Bone marrow (tissue), 2 donors: ENCODE measurements at regions not wholly inside any gene's neighbourhood (a gene's known extent, or its start where the extent isn't known, plus 50 kb on each side); places are given as distances from the start of the nearest gene placed in this dataset.

Source experiments
- DNase-seq, 2 donors: peaks; one replicate each; lab custom pipeline; 2025; lab: John Stamatoyannopoulos, UW

DNA sequence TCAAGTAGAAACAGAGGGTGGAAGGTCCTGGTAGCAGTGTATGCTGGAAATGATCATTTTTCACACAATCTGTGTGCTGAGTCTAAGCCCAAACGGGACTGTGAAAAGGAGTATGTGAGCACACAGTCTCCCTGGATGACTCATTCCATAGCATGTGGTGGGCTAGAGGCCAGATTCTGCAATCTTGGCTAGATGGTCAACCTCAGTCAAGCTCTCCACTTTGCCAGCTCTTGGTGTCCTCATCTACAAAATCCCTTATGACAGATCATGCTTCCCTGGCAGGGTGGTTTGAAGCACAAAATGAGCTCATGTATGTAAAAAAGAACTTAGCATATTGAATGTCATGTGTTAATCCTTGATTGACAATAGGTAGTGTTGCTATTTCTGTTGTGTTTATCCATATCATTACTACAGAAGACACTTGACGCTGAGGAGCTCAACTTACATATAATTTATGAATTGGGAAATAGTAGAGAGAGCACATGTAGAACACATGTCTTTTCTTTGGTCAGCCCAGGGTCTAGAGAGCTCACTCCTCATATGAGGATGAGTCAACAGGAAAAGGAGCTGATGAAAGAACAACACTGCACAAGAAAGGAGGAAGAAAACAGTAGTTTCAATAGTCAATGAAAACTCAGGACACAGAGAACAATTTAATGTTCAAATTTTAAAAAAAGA lies 517.5 kb downstream of the BCL11B start:
- DNase-seq = no peak

DNA sequence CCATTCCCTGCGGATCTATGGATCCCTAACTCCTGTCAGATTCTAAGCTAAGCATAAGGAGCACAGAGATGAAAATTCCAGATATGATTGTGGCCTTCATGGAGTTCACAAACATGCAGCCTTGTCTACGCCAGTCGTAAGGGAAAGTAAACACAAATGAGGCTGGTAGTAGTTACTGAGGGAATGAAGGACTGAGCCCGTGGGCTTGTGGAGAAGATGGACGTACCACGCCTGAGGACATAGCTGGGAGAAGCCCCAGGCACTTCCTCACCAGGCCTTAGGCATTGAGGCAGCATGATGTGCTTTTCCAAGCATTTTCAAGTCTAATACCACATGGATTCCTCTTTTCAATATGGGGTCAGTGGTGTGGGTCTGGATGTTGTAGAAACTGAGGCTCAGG lies 515.2 kb downstream of the BCL11B start:
- DNase-seq = no peak

DNA sequence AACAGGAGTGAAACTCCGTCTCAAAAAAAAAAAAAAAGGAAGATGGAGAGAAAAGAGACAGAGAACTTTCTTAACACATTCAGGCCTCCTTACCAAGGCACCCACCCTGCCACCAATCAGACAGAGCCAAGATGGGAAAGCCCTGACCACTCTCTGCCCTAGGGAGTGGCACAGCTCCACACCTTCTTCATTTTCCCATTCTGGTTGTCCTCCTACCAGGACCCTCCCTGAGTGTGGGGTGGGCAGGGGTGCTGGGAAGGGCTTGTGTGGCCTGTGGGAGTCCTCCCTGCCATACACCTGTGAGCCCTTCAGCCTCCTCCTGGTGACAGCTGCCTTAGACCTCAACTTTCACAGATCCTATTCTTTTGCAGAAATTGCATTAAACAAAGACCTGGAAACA lies 513.6 kb downstream of the BCL11B start:
- no peak for DNase-seq

DNA sequence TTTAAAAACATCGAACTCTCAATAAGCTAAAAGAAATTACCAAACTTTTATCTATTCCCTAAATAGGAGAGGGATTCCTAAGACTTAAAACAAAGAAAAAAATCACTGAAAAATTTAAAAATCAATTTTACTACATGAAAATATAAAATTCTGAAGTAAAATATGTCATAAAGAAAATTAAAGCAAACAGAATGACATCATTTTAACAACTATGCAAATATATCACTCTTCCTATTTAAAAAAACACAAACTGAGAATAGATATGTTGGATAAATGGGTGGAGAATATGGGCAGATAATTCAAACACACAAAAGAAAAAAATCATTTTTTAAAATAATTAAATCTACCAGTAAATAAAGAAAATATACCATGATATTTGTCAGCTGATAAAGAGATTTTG lies 510.0 kb downstream of the BCL11B start:
- DNase-seq = no peak

DNA sequence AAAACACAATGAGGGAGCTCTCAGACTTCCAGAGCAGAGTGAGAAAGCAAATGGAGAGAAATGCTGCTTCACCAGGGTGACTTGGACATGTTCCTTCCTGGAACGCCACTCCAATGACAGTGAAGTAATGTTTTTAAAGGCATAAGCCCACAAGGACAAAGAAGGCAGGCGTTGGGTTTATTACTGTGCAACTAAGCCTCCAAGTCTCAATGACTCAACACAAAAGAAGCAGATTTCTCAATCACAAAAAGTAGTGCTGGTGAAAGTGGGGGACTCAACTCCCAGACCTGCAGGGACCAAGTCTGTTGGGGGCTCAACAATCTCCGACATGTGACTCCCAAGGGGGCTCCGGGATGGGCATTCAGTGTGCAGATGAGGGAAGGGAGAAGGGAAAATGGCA lies 505.2 kb downstream of the BCL11B start:
- no peak for DNase-seq

DNA sequence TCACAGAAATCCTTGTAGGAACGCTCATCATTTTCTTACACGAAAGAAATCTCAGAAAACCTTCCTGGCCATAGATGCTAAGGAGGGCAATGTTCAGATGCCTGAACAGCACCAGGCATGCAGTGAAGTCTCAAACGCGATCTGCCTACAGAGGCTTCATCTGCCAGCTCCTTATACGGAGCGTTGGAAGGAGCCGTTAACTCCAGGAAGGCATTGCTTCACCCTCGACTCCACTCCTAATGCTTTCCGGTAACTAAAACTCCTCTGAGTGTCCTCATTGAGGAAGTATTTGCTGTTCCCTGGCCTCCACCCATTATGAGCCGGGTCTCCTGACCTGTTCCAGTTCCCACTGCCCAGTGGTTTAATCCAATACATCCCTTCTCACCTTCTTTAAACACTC lies 502.7 kb downstream of the BCL11B start:
- no peak for DNase-seq

DNA sequence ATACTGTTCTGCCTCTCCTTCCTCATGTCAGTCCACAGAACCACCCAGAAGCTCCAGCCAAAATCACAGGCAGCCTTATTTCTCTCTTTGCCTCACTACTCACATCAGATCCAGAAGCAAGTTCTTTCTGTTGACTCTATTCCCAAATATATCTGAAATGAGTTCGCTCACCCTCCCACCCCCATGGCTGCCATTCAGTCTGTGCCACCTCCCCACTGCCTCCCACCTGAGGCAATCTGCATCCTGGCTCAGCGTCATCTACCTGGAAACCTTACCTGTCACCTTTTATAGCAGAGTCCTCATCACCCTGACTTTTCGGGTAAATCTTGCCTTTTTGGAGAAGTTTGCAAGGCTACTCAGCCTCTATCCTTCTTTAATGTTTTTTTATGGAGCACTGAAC lies 501.8 kb downstream of the BCL11B start:
- DNase-seq = no peak

DNA sequence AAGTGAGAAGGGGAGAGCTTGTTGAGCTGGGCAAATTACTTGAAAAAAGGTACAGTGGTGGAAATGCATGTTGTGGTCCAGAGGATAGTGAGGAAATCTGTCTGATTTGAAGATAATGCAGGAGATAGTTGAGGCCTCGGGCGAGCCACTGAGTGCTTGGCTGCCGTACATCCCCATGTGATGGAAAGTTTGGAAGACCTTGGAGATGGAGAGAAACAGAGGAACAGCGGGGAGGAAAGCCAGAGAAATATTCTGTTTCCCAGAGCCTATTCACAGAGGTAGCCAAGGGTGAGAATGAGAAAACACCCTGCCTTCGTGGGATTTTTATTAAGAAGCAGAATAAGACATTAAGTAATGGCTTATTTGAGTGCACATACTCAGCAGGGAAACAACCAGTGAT lies 498.2 kb downstream of the BCL11B start:
- DNase-seq = no peak

DNA sequence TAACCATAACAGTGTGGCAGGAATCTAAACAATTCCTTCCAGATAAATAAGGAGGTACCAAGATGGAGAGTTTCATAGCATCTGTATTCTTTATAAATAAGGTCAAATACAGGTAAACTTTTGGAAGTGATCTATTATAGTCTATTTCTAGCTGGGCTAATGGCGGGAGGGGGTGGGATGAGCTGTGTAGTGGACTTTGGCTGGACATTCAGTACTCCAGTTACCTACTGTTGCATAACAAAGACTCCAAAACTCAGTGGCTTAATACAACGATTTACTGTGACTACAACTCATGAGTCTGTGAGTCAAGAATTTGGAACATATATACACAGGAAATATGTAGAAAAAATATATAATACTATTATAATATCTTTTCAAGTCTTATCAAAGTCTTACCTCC lies 496.1 kb downstream of the BCL11B start:
- no peak for DNase-seq

DNA sequence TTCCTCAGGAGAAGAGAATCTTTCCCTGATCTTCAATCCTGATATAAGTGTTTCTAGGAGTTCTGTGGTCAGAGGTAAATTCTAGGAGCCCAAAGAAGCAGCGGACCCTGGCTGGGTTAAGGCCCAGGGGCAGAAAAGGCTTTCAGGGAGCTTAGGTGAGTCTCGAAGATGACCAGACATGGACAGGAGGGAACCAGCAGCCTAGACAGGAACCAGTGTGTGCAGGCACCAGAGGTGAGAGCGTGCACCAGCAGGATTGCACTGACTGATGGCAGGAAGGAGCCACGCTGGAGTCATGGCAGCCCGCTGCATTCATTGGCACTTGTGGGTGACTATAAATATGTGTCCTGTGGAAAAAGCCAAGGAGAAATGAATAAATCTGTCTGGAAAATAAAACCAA lies 489.9 kb downstream of the BCL11B start:
- DNase-seq = no peak

DNA sequence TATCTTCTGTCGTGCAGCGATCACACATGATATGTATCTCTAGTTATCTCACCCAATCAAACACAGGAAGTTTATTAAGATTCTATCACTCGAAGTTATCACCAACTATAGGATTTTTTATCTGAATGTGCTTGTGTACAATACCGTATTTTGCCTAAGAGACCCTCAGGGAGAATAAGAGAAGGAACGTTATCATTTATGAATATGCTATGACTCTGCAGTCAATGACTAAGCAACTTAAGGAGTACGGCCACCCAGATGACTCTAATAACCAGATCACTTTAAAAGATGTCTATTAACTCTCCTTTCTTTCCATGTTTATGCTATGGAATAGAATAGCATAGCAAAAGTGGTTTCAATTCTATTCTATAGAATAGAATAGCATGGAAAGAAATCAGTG lies 486.4 kb downstream of the BCL11B start:
- no peak for DNase-seq

DNA sequence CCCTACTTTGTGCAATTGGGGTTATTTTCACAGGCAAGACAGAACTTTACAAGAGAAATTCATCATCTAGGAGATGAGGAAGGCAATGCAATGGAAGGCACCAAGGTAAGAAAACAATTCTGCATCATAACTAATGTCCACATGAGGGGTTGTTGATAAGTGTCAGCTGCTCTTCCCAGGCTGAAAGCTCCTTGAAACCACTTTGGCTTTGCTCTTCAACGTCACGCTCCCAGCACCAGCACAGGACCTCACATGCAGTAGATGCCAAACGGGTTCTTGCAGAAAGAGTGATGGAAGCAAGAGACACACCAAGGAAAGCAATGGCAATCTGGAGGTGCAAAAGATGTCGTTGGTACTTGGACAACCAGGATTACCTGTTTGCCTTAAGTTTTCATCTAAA lies 485.5 kb downstream of the BCL11B start:
- no peak for DNase-seq

DNA sequence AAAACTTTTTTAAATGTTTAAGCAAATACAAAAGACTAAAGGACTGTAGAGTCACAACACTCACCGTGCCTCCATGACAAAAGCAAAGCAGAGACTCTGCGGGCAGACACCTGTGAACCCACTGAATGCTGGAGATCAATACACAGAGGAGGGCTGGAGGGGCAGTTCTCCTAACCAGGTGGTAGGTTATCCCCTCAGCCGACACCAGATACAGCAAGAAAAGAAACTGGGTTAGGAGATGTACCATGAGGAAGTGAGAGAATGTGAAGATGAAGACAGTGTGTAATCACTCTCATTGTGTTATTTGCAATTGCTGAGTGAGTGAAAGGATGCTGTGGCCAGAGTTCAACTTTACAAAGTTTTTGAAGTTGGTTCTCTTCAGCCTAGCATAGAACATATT lies 480.3 kb downstream of the BCL11B start:
- no peak for DNase-seq

DNA sequence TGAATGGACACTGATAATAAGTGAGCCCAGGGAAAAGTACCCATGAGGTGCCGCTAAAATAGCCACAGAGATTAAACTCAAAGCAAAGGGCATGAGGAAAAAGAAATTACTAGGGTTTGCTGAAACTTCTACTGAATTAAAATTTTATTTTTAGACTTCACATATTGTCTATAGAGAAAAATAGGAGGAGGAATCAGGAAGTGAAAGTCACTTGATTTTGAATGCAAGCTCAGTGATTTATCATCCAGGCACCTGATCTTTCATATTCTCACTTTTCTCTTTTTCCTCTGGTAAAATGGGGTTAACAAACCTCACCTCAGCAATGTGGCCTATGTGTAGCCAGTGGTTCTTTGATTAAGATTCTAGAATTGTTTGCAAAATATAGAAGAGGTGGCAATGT lies 479.8 kb downstream of the BCL11B start:
- no peak for DNase-seq

DNA sequence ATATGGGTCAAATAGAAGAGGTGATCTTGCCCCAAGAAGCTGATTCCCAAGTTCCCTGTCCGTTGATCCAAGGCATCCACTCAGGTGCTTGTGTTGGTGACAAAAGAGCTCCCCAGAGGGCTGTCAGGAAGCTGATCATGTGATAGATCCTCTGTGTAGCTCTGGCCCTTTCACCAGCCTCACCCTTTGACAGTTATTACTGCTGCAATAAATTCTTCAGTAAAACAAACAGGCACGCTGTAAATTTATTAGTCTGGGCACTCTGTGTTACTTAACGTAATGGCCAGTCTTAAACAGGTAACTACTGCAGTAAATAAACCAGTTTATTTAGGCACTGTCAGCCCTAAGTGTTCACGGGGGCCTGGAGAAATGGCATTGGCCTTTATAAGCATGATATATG lies 473.9 kb downstream of the BCL11B start:
- DNase-seq = no peak

DNA sequence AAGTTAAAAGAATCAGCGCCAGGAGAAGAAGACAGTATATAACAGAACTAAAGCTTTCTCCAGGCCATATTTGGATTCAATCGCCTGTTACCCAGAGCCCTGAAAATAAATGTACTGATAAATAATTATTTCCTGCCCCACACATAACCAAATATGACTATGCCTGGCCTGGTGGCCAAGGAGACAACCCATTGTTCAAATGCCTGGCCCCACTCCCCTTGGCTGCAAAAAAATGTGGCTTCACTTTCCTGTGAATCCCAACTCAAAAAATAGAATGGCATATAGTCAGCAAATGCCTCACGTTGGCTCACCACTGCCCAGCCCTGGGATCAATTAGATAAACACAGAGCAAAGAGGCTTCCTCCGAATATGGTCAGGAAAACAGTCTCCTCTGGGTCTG lies 472.1 kb downstream of the BCL11B start:
- DNase-seq = no peak

DNA sequence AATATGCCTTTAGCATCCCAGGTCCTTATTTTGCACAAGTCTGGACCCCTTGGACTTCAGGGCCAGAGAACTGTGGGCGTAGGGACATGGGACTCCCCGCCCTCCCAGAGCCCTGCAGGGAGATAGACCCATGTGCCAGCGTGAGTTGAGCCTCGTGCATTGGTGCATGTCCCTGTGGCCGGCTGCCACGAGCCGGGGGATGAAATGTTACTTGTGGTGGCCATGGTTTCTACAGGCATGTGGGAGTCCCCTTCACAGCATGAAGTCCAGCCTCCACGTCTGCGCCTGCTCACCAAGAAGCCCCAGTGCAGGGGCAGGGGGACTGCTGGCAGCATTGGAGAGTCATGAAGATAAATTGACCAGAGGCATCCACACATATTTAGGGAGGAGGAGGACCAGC lies 470.0 kb downstream of the BCL11B start:
- DNase-seq = no peak

DNA sequence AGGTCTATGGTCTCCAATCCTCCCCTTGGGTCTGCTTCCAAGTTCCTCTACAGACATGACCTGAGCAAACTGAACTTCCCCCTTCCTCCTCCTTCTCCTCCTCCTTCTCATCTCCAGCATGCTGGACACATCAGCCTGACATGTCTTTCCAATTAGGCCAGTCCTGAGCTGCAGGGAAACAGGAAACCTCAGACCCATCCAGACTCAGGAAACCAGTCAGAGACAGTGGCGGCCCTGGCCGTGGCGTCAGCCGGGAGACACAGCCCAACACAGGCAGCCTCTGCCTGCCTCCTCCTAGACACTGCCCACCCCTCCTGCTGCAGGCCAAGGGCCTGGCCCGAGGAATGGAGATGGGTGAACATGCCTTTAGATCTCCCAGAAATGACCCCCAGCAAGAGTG lies 468.8 kb downstream of the BCL11B start:
- no peak for DNase-seq

DNA sequence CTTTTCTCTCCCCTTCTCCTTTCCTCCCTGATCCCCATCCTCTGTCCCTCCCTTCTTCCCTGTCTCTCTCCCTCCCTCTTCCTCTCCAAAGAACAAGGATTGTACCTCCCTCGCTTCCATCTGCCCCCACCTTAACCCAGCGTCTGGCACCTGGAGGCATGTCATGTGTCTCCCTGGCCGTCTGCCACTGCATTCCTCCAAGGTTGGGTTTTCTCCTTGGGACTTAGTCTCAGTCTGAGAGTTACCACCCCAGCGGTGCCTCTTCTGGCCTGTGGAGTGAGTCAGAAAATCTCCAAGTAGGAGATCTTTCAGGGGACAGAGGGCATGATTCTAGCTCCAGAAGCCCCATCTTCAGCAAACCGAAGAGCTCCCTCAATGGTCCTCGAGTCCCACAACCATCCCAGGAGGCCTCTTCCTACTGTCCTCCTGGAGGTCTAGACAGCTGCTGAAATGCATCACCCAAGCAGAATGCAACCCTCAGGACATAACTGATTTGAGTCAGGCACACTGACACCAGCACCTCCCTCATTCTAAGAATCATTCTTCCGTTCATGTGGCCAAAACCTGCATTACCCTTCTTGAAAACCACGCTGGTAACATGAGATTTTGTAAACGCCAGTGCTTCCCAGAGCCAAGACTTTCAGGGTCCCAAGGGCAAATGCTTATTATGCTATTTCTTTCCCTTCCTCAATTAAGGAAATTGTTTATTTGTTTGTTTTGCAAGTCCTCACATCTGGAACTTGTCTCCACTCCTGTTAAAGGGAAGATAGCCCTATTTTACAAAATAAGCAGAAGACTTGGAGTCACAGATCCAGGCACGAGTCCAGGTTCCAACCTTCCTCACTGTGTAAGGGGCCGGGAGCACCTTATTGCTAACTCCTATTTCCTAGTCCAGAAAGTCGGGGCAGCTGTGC lies 463.2 kb downstream of the BCL11B start:
- DNase-seq = no peak

DNA sequence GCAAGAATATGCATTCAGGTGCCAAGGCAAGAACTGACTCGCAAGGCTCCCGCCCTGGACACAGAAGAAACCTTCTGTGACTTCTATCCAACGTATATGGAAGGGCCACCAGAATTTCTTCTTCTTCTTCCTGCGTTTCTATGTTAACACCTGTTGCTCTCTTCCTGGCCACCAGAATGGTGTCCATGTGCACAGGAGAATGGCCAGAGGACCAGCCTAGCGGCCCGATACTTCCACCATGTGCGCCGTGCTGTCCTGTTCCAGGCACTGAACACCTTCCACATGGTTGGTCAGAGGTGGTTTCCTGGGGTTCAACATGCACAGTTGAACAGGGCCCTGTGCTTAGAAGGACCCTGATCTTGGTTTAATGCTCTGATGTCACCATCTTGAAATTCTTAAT lies 455.8 kb downstream of the BCL11B start:
- no peak for DNase-seq

DNA sequence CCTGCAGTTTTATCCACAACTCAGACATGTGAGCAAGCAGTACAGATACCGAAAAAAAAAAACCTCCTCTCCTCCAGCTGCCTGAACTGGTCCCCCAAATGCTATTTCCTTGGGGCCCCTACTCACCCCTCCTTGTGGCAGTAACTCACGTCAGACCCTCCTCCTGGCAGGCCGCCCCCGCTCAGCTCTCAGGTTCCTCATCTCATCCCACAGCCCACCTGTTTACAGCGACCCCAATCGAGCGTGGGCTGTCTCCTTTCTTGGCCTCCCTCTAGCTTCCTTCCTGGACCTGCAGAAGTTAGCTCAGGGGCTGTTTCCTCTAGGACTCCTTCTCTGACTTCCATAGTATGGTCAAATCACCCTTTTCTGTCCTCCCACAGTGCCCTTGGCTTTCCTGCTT lies 455.3 kb downstream of the BCL11B start:
- DNase-seq = no peak

DNA sequence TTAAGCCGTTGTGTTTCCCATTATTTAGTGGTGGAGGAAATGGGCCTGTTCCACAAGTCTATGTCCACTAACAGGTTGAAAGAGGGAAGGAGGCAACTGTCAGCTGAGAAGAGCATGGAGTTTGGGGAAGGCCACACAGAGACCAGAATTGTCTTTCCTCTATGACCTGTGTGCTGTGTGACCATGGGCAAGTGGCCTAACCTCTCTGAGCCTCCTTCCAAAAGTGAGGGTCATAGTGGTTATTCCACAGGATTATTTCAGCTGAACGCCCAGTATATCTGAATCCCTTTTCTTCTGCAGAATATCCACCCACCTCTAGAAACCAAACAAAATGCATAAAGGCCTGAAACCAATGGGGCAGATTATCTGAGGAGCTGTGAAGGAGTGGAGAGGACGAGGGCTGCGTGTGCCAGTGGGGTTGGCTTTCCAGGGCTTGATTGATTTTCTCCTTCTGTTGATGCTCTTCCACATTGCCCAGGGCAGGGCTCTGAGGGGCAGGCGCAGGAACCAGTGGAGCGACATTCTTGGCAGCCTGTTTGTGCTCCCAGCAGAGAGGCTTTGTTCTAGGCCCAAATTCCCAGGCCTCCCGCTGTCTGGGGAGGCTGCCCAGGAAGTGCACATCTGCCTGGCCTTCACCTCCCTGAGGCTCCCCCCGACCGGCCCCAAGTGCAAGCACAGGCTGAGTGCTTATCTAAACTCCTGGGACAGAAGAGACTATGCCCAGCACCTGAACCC lies 452.7 kb downstream of the BCL11B start:
- no peak for DNase-seq

DNA sequence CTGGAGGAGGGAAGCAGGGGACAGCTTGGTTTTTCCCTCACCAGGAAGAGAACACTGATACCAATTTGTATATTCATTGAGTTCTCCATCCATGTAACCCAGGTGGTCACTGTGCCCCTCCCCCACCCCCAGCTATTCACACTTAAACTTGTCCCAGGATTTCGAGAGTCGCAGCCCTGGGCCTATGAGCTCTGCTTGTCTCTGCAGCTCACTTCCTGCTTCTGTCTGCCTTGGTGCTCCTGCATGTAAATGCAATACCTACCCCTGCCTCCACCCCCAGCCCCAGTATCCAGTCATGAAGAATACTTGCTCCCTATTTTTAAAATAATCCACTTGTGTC lies 452.2 kb downstream of the BCL11B start:
- DNase-seq = no peak
